Erythroblast (primary cell): ENCODE measurements at regions not wholly inside any gene's neighbourhood (a gene's known extent, or its start where the extent isn't known, plus 50 kb on each side); places are given as distances from the start of the nearest gene placed in this dataset.

ENCODE experiments used
- GATA1 ChIP-seq: IDR thresholded peaks from 2 replicates; pipeline ENCODE4 v1.6.1; 2011; ENCODE audit warnings: low read depth, mild to moderate bottlenecking, control low read depth, low read length, moderate library complexity
- POLR2A ChIP-seq: IDR thresholded peaks from 2 replicates; pipeline ENCODE4 v1.6.1; 2011; ENCODE audit warnings: mild to moderate bottlenecking, low read length

DNA sequence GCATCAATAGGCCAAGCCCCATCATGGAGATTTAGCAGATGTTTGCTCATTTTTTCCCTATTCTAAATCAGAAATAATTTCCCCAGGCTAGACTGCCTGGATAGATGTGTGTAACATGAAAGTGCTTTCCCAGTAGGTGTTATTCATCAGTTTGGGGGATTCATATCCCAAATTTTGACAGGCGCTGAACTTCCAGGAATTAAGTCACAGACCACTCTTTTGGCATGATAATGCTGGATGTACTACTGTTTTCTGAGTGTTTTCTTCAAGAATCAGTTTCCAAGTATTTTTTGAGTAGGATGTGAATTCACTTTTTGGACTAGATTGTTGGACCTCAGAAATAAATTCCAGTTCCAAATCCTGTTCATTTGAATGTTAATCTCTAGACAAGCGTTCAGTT, 637.4 kb downstream of the REEP3 start:
- TF ChIP-seq POLR2A (no peak), GATA1 (no peak)
